K562 (cell line): ENCODE measurements at regions not wholly inside any gene's neighbourhood (a gene's known extent, or its start where the extent isn't known, plus 50 kb on each side); places are given as distances from the start of the nearest gene placed in this dataset.

ENCODE experiments used
- ATAC-seq: fragments of 200-7000 bp; cut with Tn5 transposase; 3 replicates; pipeline ENCODE4 v1.9.1; 2020; ENCODE audit warnings: moderate library complexity
- BruUV-seq: library from RNA; stranded (reverse); fragments of 400-500 nt; replicated peaks from 2 replicates; lab custom pipeline; 2021; lab: Mats Ljungman, UMichigan
- CTCF ChIA-PET: fragments of 300-600 bp; formaldehyde crosslinking; extraction: SDS; loops from one replicate; lab custom pipeline; 2021; ENCODE audit warnings: low intra/inter-chr PET ratio; lab: Yijun Ruan, JAX
- POLR2A ChIA-PET: fragments of 300-600, 350-650 bp; sonication (Branson Sonifier 250); formaldehyde crosslinking; extraction: SDS; loops from one replicate; lab custom pipeline; 2021; ENCODE audit warnings: antibody characterized with exemption, inconsistent platforms; lab: Yijun Ruan, JAX
- DNase-seq, 4 experiments: peaks; one replicate each; pipeline versions ENCODE4 v3.0.0 to v3.0.0-alpha.2; 2011 to 2018; ENCODE audit warnings: low spot score in 3 of 4, mixed read lengths in 3 of 4; ENCODE audit errors: extremely low read depth in 1 of 4
- FAIRE-seq: peaks from 2 replicates; lab custom pipeline; 2011; peaks lifted over from hg19 to GRCh38; lab: Jason Lieb, UNC
- H2AFZ ChIP-seq: 2 replicates; pipeline ENCODE4 v1.6.0; 2011; ENCODE audit warnings: low read depth, low read length, control low read depth, inconsistent platforms
- H3K27ac ChIP-seq: fragments of 200-600 bp; 3 replicates; pipeline ENCODE4 v1.8.0; 2011; ENCODE audit warnings: low read depth, mild to moderate bottlenecking, control low read depth, inconsistent platforms, low read length, moderate library complexity, mixed read lengths; ENCODE audit errors: extremely low read depth
- H3K27me3 ChIP-seq, 2 experiments: fragments of 300-600 bp in 1 of 2; 2 replicates in 1 of 2; 3 replicates in 1 of 2; pipeline versions ENCODE4 v1.6.0 to v1.8.0; 2011; ENCODE audit warnings: inconsistent platforms in 2 of 2, low read length in 2 of 2, mild to moderate bottlenecking in 1 of 2, mixed read lengths in 1 of 2, moderate library complexity in 1 of 2; ENCODE audit not compliant: control insufficient read depth in 2 of 2, insufficient read depth in 2 of 2
- H3K36me3 ChIP-seq: fragments of 300-600 bp; 3 replicates; pipeline ENCODE4 v1.8.0; 2011; ENCODE audit warnings: mild to moderate bottlenecking, low read length, inconsistent platforms; ENCODE audit not compliant: control insufficient read depth, insufficient read depth
- H3K4me1 ChIP-seq, 2 experiments: fragments of 200-600 bp in 1 of 2; replicated peaks in 1 of 2; 2 replicates in 1 of 2; 3 replicates in 1 of 2; pipeline versions ENCODE4 v1.5.1 to v1.8.0; 2011; ENCODE audit warnings: inconsistent platforms in 2 of 2, low read length in 2 of 2, mild to moderate bottlenecking in 1 of 2, mixed read lengths in 1 of 2, moderate library complexity in 1 of 2; ENCODE audit not compliant: control insufficient read depth in 2 of 2, insufficient read depth in 2 of 2
- H3K4me2 ChIP-seq: 2 replicates; pipeline ENCODE4 v1.6.1; 2011; ENCODE audit warnings: low read length, control low read depth, inconsistent platforms, mixed read lengths; ENCODE audit not compliant: insufficient read depth
- H3K4me3 ChIP-seq: fragments of 200-600 bp; sonication (generic), shearing (Covaris generic); 2 replicates; pipeline ENCODE4 v1.5.1; 2016; ENCODE audit warnings: control low read depth, inconsistent platforms
- H3K79me2 ChIP-seq: fragments of 200-600 bp; 3 replicates; pipeline ENCODE4 v1.8.0; 2011; ENCODE audit warnings: low read length, inconsistent platforms; ENCODE audit not compliant: control insufficient read depth, insufficient read depth
- H3K9ac ChIP-seq, 2 experiments: 2 replicates each; pipeline versions ENCODE4 v1.6.0 to v1.6.1; 2011; ENCODE audit warnings: low read depth in 2 of 2, low read length in 2 of 2, control low read depth in 1 of 2, inconsistent platforms in 1 of 2, mild to moderate bottlenecking in 1 of 2, mixed read lengths in 1 of 2; ENCODE audit not compliant: insufficient read depth in 1 of 2
- H3K9me1 ChIP-seq: one replicate; pipeline ENCODE4 v1.6.0; 2011; ENCODE audit warnings: inconsistent platforms, mild to moderate bottlenecking, low read length, moderate library complexity; ENCODE audit not compliant: control insufficient read depth, insufficient read depth
- H3K9me3 ChIP-seq: replicated peaks from 2 replicates; pipeline ENCODE4 v1.5.1; 2011; ENCODE audit warnings: low read depth, low read length, inconsistent platforms; ENCODE audit not compliant: control insufficient read depth, insufficient read depth
- H4K20me1 ChIP-seq: replicated peaks from 2 replicates; pipeline ENCODE4 v1.6.1; 2011; ENCODE audit warnings: low read length, inconsistent platforms, mixed read lengths; ENCODE audit not compliant: control insufficient read depth, insufficient read depth
- BDP1 ChIP-seq: IDR thresholded peaks from 3 replicates; pipeline ENCODE4 v1.6.1; 2011; ENCODE audit not compliant: insufficient read length, insufficient read depth
- CAMTA2 ChIP-seq: fragments of 250-450 bp; sonication (Bioruptor Pico); conservative IDR thresholded peaks from 2 replicates; pipeline ENCODE4 v1.5.1; 2022
- DNMT1 ChIP-seq: fragments of 450-650 bp; IDR thresholded peaks from 2 replicates; pipeline ENCODE4 v1.6.1; 2016; ENCODE audit warnings: antibody characterized with exemption, mild to moderate bottlenecking
- GABPB2 ChIP-seq: fragments of 250-450 bp; sonication (Bioruptor Pico); conservative IDR thresholded peaks from 2 replicates; pipeline ENCODE4 v1.5.1; 2021; ENCODE audit warnings: mild to moderate bottlenecking
- HNRNPLL ChIP-seq: fragments of 200-400 bp; formaldehyde crosslinking; IDR thresholded peaks from 2 replicates; pipeline ENCODE4 v1.6.1; 2017; ENCODE audit warnings: low read length, low read depth, mild to moderate bottlenecking; ENCODE audit not compliant: poor library complexity, severe bottlenecking
- MAFK ChIP-seq: IDR thresholded peaks from 2 replicates; pipeline ENCODE4 v1.6.1; 2011; ENCODE audit warnings: low read length, improper control_type of control experiment
- MEF2D ChIP-seq: conservative IDR thresholded peaks from 2 replicates; pipeline ENCODE4 v1.6.1; 2016; ENCODE audit warnings: low read depth, missing genetic modification characterization, missing compliant biosample characterization
- NEUROD1 ChIP-seq: fragments of 150-350 bp; IDR thresholded peaks from 2 replicates; pipeline ENCODE4 v1.6.1; 2014; ENCODE audit warnings: borderline replicate concordance, low read length, low read depth; ENCODE audit not compliant: partially characterized antibody
- NKRF ChIP-seq: fragments of 450-650 bp; IDR thresholded peaks from 2 replicates; pipeline ENCODE4 v1.6.1; 2016; ENCODE audit warnings: borderline replicate concordance
- RBFOX2 ChIP-seq: fragments of 200-400 bp; formaldehyde crosslinking; IDR thresholded peaks from 2 replicates; pipeline ENCODE4 v1.6.1; 2017; ENCODE audit warnings: low read depth, mild to moderate bottlenecking, low read length, moderate library complexity
- ZHX1 ChIP-seq: fragments of 150-350 bp; conservative IDR thresholded peaks from 2 replicates; pipeline ENCODE4 v1.6.1; 2014; ENCODE audit warnings: low read length
- WGBS: fragments of 100-300 bp; shearing (Covaris generic); methylation state at CpG from one replicate; pipeline ENCODE4 v1.1.6; 2016; ENCODE audit warnings: low coverage, mixed read lengths; ENCODE audit not compliant: insufficient coverage; ENCODE audit errors: missing lambda C conversion rate; 5-methylcytosine and 5-hydroxymethylcytosine counted together
- in situ Hi-C: fragments of 300-500 bp; cut with MboI; formaldehyde crosslinking; loops from 4 replicates; pipeline ENCODE4 v1.15.0; 2018; ENCODE audit warnings: inconsistent platforms, mixed read lengths
- intact Hi-C: fragments of 100-400 bp; cut with micrococcal nuclease; formaldehyde crosslinking; loops from 2 replicates; pipeline ENCODE4 v1.14.2; 2022
- TF ChIP-seq, protein P1 (sequence below): sonication (generic); formaldehyde crosslinking; IDR thresholded peaks from 2 replicates; pipeline ENCODE4 v1.8.0; 2022; ENCODE audit warnings: missing genetic modification reagents, mild to moderate bottlenecking, borderline replicate concordance
- TF ChIP-seq, protein P2 (sequence below), 2 experiments: fragments of 250-450 bp in 1 of 2; fragments of 450-650 bp in 1 of 2; sonication (Bioruptor Pico) in 1 of 2; IDR thresholded peaks; 2 replicates each; pipeline versions ENCODE4 v1.6.1 to v1.8.0; 2016 to 2021; ENCODE audit warnings: mild to moderate bottlenecking in 2 of 2, moderate library complexity in 2 of 2, missing compliant biosample characterization in 1 of 2, missing genetic modification characterization in 1 of 2

DNA sequence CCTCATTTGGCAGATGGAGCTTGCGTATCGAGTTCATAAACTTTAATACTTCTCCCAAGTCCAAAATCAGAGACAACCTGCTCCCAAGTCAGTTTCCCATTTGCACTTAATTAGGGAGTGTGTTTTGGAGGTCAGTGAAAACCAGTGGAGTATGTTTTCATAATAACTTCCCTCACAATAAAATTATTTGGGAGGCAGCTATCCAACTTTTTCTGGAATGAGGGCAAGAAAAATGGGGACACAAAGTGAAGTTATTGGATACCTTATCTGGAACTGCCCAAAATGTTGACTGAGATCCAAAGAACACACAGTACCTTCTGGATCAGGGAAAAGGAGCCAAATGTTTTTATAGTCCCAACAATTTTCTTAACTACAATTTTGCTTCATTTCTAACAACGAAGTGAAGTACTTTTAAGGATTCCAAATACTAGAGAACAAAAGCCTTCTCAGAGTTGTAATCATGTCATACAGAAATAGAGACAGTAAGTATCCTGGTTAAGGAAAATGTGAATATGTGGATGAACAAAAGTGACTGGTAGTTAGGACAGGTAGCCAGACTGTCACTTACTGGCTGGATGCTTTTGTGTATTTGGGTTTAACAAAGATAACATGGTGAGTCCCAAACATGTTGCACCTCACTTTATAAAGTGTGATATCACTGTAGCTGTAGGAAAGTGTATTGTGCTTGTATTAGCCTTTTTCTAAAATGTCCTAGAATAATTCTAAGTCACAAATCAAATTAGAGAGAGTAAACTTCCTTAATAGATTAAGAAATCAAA is 325.0 kb downstream of the HLX start:
- DNase-seq: no peak
- H3K4me2 ChIP-seq: no peak overlapping the region
- 26% methylated on average over 3 of the region's 3 CpGs for WGBS
- no peaks in the 10 kb centered on the region for H3K9me3 ChIP-seq
- POLR2A ChIA-PET: interaction anchor here (0.6 kb wide), 1 partner anchor 886 kb away, joined by 3 read pairs; no protein-coding TSS in a partner anchor
- FAIRE-seq: no peak
- H3K27me3 ChIP-seq: no peaks in the 10 kb centered on the region
- BruUV-seq: no TSS peak
- H3K79me2 ChIP-seq: no peaks in the 10 kb centered on the region
- no peak overlapping the region for H3K4me3 ChIP-seq
- no peak overlapping the region for H3K27ac ChIP-seq
- H4K20me1 ChIP-seq: no peaks in the 10 kb centered on the region
- no peaks in the 10 kb centered on the region for H3K36me3 ChIP-seq
- no peak overlapping the region for H2AFZ ChIP-seq
- intact Hi-C loops: loop anchor here (5.0 kb wide), 2 partner anchors 212 to 1253 kb away; no protein-coding TSS in a partner anchor
- H3K9me1 ChIP-seq: no peaks in the 10 kb centered on the region
- ATAC-seq: no peak
- H3K9ac ChIP-seq: no peak overlapping the region
- CTCF ChIA-PET: interaction anchor here (0.8 to 1.3 kb wide), 3 partner anchors 294 to 330 kb away, joined by 3 to 11 read pairs (median 4); no protein-coding TSS in a partner anchor
- in situ Hi-C loops: loop anchor here (5.0 to 10.0 kb wide), 2 partner anchors 332 to 389 kb away; no protein-coding TSS in a partner anchor
- H3K4me1 ChIP-seq: no peaks in the 10 kb centered on the region
- TF ChIP-seq CAMTA2 (CRISPR knock-in tag) (no peak), NKRF (no peak), NEUROD1 (no peak), BDP1 (no peak), HNRNPLL (no peak), RBFOX2 (no peak), GABPB2 (CRISPR knock-in tag) (no peak), MAFK (no peak), ZHX1 (no peak), DNMT1 (no peak), MEF2D (no peak)
- TF ChIP-seq, protein P1, sequence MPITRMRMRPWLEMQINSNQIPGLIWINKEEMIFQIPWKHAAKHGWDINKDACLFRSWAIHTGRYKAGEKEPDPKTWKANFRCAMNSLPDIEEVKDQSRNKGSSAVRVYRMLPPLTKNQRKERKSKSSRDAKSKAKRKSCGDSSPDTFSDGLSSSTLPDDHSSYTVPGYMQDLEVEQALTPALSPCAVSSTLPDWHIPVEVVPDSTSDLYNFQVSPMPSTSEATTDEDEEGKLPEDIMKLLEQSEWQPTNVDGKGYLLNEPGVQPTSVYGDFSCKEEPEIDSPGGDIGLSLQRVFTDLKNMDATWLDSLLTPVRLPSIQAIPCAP (CRISPR knock-in tag): no peak
- TF ChIP-seq, protein P2, sequence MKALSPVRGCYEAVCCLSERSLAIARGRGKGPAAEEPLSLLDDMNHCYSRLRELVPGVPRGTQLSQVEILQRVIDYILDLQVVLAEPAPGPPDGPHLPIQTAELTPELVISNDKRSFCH (CRISPR knock-in tag; IDR thresholded peaks at IDR 0.05): no peak
- TF ChIP-seq, protein P2 (tag; IDR thresholded peaks at IDR 0.05): no peak
